ENCODE measurements at regions not wholly inside any gene's neighbourhood (a gene's known extent, or its start where the extent isn't known, plus 50 kb on each side); places are given as distances from the start of the nearest gene placed in this dataset.

DNA sequence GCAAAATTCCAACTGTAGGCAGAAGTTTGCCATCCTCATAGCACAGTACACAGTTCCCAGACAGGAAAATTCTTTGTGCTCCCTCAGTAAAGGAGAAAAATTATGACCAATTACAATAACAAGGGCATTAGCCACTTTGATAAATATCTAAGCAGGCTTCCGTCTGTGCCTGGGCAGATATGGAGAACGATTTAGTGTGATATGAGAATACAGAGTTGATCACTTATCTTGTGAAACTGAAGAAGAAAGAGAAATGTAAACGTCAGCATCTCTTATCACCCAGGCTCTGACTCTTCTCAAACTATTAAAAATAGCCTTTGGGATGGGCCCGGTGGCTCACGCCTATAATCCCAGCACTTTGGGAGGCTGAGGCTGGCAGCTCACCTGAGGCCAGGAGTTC is 54.5 kb upstream of the TIAM1 start:
- DNase-seq (ENCODE audit: insufficient read length) (no peak), FAIRE-seq (no peak)
- TF ChIP-seq TAF1 (IDR thresholded peaks at IDR 0.05; ENCODE audit: borderline replicate concordance, low read depth, low read length): no peak
- no peak for TF ChIP-seq POLR2A (IDR thresholded peaks at IDR 0.05; ENCODE audit: low read depth, low read length)
- no peak for TF ChIP-seq POLR2AphosphoS5 (IDR thresholded peaks at IDR 0.05; ENCODE audit: low read depth, low read length)

DNA sequence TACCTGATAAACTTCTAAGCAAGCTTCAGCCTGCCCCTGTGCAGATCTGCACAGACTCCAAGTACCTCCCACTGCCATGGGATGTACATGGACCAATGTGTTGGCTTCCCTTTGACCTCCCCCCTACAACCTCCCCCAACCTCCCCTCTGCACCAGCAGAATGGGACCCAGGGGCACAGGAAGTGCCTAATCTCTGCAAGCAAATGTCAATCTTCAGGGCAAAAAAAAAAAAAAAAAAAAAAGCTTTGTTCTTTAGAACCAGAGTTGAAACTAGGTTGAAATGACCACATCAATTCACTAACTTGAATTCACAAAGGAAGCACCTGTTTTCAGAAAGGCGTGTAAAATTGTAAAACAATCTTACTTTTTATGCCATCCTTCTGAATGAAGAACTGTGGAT is 53.9 kb upstream of the TIAM1 start:
- DNase-seq (ENCODE audit: insufficient read length) (no peak), FAIRE-seq (no peak)
- TF ChIP-seq POLR2AphosphoS5 (IDR thresholded peaks at IDR 0.05; ENCODE audit: low read depth, low read length) (no peak), TAF1 (IDR thresholded peaks at IDR 0.05; ENCODE audit: borderline replicate concordance, low read depth, low read length) (no peak), POLR2A (IDR thresholded peaks at IDR 0.05; ENCODE audit: low read depth, low read length) (no peak)

DNA sequence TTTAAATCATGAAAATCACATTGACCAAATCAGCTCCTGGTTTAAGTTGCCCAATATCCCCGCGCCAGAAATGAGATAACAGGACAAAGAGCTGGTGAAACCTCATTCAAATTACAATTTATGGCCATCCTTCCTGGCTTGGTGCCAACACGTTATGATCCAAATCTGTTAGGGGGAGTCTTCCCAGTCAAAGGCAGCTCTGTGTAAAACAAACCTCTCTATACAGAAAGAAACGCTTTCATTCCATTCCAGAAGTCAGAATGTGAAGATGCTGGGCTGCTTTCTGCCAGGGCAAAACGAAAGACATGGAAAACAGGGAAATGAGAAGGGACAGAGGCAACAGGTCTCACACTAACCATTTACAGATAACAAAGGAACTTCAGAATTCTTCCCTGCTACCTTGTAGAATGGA is 53.5 kb upstream of the TIAM1 start:
- no peak for DNase-seq (ENCODE audit: insufficient read length)
- no peak for TF ChIP-seq POLR2AphosphoS5 (IDR thresholded peaks at IDR 0.05; ENCODE audit: low read depth, low read length)
- TF ChIP-seq POLR2A (IDR thresholded peaks at IDR 0.05; ENCODE audit: low read depth, low read length): no peak
- TF ChIP-seq TAF1 (IDR thresholded peaks at IDR 0.05; ENCODE audit: borderline replicate concordance, low read depth, low read length): no peak
- no peak for FAIRE-seq

DNA sequence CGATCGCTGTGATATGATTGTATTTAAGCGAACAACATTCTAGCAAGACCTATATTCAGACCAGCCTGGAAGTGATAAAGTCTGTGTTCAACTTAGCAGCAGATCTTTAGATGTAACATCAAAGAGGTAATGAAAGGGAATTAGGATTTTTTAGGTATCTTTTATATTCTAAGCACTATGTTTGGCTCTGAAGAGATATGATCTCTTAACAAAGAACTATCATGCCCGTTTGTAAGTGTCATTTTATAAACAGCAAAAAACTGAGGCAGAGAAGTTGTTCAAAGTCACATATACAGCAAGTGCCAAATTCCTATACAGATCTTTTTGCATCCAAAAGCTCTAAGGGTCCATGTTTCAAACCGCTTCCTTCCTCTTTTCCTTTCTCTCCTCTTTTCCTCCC is 53.0 kb upstream of the TIAM1 start:
- FAIRE-seq: no peak
- TF ChIP-seq POLR2A (IDR thresholded peaks at IDR 0.05; ENCODE audit: low read depth, low read length) (no peak), POLR2AphosphoS5 (IDR thresholded peaks at IDR 0.05; ENCODE audit: low read depth, low read length) (no peak), TAF1 (IDR thresholded peaks at IDR 0.05; ENCODE audit: borderline replicate concordance, low read depth, low read length) (no peak)

DNA sequence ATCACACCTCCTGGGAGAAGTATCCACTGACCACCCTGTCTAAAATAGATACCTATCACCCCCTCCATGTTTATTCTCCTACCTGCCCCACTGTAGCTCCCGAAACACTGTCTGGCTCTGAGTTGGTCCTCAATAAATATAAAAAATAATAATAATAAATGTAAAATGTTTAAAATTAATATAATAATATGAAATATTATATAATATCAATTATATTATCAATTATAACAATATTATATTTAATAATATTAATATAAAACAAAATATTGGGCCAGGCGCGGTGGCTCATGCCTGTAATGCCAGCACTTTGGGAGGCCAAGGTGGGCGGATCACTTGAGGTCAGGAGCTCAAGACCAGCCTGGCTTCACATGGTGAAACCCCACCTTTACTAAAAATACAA is 52.3 kb upstream of the TIAM1 start:
- DNase-seq (ENCODE audit: insufficient read length) (no peak), FAIRE-seq (no peak)
- no peak for TF ChIP-seq POLR2A (IDR thresholded peaks at IDR 0.05; ENCODE audit: low read depth, low read length)
- no peak for TF ChIP-seq TAF1 (IDR thresholded peaks at IDR 0.05; ENCODE audit: borderline replicate concordance, low read depth, low read length)
- no peak for TF ChIP-seq POLR2AphosphoS5 (IDR thresholded peaks at IDR 0.05; ENCODE audit: low read depth, low read length)

More for the DNA sequence above, 53.0 kb upstream of the TIAM1 start:
- no peak for DNase-seq (ENCODE audit: insufficient read length)

DNA sequence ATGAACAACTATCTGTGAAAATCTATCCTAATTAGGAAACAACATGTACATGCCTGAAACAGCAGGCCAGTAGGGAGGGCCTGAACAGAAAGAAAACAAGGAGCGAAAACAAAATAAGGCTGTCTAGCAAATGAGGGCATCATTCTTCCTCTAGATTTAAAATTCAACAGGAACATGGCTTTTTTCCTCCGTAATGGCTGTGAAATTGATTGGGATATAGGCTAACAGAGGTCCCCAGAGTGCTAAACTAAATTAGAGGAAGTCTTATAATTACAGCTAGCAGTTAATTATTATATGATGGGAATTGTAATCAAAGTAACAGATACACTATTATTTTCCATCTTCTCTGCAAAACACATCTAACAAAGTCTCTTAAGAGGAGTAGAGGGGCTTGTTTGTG is 51.7 kb upstream of the TIAM1 start:
- TF ChIP-seq POLR2A (IDR thresholded peaks at IDR 0.05; ENCODE audit: low read depth, low read length): no peak
- TF ChIP-seq TAF1 (IDR thresholded peaks at IDR 0.05; ENCODE audit: borderline replicate concordance, low read depth, low read length): no peak
- TF ChIP-seq POLR2AphosphoS5 (IDR thresholded peaks at IDR 0.05; ENCODE audit: low read depth, low read length): no peak
- FAIRE-seq (no peak), DNase-seq (ENCODE audit: insufficient read length) (no peak)

DNA sequence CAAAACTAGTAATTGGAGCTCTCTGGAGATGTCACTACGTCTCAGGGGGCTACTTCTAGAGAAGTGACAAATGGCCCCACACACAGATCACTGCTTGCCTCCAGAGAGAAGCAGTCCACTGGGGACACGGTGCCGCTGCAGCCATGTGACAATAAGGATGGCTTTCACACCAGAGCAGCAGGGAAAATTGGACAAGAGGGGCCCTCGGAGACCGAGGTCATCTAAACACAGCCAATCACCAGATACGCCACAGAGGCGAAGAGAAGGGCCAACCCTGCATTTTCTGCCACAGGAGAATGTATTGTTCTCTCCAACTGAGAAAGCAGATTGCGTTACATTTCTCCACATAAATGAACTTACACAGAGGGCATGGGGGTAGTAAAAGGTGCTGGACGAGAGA is 51.2 kb upstream of the TIAM1 start:
- no peak for TF ChIP-seq POLR2AphosphoS5 (IDR thresholded peaks at IDR 0.05; ENCODE audit: low read depth, low read length)
- no peak for TF ChIP-seq POLR2A (IDR thresholded peaks at IDR 0.05; ENCODE audit: low read depth, low read length)
- no peak for TF ChIP-seq TAF1 (IDR thresholded peaks at IDR 0.05; ENCODE audit: borderline replicate concordance, low read depth, low read length)
- no peak for DNase-seq (ENCODE audit: insufficient read length)
- FAIRE-seq: no peak

DNA sequence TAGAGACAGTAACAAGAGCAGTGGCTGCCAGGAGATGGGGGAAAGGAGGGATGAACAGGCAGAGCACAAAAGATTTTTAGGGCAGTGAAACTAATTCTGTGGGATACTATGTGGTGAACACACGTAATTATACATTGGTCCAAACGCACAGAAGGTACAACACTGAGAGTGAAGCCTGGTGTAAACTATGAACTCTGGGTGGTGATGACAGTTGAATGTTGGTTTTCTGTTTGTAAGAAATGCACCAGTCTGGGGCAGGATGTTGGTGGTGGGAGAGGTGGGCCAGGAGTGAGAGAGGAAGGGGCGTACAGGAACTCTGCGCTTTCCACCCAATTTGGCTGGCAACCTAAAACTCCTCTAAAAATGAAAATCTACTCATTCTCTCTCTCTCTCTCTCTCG is 50.2 kb upstream of the TIAM1 start:
- DNase-seq (ENCODE audit: insufficient read length) (no peak), FAIRE-seq (no peak)
- TF ChIP-seq POLR2AphosphoS5 (IDR thresholded peaks at IDR 0.05; ENCODE audit: low read depth, low read length) (no peak), POLR2A (IDR thresholded peaks at IDR 0.05; ENCODE audit: low read depth, low read length) (no peak), TAF1 (IDR thresholded peaks at IDR 0.05; ENCODE audit: borderline replicate concordance, low read depth, low read length) (no peak)
